Fibroblast of lung (primary cell): ENCODE measurements at regions not wholly inside any gene's neighbourhood (a gene's known extent, or its start where the extent isn't known, plus 50 kb on each side); places are given as distances from the start of the nearest gene placed in this dataset.
"Not testable (repeated sequence)": the region's sequence is repeated elsewhere in the genome, so short reads cannot be mapped to it uniquely, and the experiment has no call there.

ENCODE experiments used
- EZH2 ChIP-seq: IDR thresholded peaks from 2 replicates; pipeline ENCODE4 v1.5.1; 2012; ENCODE audit warnings: low read length, control low read depth, mild to moderate bottlenecking; ENCODE audit errors: missing control alignments
- TF ChIP-seq, protein P1 (sequence below), 2 donors: IDR thresholded peaks in 1 of 2; conservative IDR thresholded peaks in 1 of 2; 1 replicate in 1 of 2; 2 replicates in 1 of 2; pipeline ENCODE4 v1.5.1; 2011 to 2012; ENCODE audit warnings: low read length in 2 of 2, control low read depth in 1 of 2, inconsistent platforms in 1 of 2, low read depth in 1 of 2, mild to moderate bottlenecking in 1 of 2

DNA sequence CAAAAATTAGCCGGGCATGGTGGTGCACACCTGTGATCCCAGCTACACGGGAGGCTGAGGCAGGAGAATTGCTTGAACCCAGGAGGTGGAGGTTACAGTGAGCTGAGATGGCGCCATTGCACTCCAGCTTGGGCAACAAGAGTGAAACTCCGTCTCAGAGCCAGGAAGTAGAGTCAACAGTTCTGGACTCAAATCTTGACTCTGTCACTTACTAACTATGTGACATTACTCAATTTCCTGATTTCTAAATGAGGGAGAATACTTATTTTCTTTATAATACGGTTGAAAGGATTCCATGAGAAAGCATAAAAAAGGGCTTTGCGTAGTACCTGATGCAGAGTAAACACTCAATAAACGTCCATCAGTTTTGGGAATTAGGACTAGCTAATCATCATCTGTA is 350.7 kb downstream of the SHQ1 start:
- not testable (repeated sequence) for TF ChIP-seq EZH2
- TF ChIP-seq, protein P1, sequence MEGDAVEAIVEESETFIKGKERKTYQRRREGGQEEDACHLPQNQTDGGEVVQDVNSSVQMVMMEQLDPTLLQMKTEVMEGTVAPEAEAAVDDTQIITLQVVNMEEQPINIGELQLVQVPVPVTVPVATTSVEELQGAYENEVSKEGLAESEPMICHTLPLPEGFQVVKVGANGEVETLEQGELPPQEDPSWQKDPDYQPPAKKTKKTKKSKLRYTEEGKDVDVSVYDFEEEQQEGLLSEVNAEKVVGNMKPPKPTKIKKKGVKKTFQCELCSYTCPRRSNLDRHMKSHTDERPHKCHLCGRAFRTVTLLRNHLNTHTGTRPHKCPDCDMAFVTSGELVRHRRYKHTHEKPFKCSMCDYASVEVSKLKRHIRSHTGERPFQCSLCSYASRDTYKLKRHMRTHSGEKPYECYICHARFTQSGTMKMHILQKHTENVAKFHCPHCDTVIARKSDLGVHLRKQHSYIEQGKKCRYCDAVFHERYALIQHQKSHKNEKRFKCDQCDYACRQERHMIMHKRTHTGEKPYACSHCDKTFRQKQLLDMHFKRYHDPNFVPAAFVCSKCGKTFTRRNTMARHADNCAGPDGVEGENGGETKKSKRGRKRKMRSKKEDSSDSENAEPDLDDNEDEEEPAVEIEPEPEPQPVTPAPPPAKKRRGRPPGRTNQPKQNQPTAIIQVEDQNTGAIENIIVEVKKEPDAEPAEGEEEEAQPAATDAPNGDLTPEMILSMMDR (conservative IDR thresholded peaks at IDR 0.05 in 1 of 2, IDR thresholded peaks at IDR 0.05 in 1 of 2; ENCODE audit: low read depth in 1 of 2, low read length in 2 of 2): not testable (repeated sequence)
